ENCODE measurements at regions not wholly inside any gene's neighbourhood (a gene's known extent, or its start where the extent isn't known, plus 50 kb on each side); places are given as distances from the start of the nearest gene placed in this dataset.

GRCh38 chr5:92912283-92912682 is 668.7 kb downstream of the NR2F1-AS1 start:
- no peak for DNase-seq

DNA sequence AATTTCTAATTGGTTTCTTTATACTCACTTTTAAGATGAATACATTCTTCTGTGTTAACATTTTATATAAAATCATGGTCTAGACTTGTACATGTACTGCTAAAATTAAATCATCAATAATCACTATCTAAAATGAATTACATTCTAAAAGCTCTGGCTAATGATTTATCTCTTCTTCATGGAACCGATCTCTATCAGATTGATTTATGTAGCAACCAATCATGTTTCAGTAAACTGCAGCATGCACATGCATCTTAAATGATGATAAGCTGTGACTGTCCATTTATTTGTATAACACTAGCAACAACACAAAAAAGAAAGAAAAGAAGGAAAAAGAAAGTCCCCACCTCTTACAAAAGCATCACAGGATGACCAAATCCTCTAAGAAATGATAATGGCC is 669.2 kb downstream of the NR2F1-AS1 start:
- no peak for DNase-seq

GRCh38 chr5:92911293-92911692 is 669.7 kb downstream of the NR2F1-AS1 start:
- no peak for DNase-seq

GRCh38 chr5:92909602-92909962 is 671.4 kb downstream of the NR2F1-AS1 start:
- DNase-seq = peak; percentile 9

GRCh38 chr5:92908952-92909601 is 671.9 kb downstream of the NR2F1-AS1 start:
- DNase-seq = no peak

DNA sequence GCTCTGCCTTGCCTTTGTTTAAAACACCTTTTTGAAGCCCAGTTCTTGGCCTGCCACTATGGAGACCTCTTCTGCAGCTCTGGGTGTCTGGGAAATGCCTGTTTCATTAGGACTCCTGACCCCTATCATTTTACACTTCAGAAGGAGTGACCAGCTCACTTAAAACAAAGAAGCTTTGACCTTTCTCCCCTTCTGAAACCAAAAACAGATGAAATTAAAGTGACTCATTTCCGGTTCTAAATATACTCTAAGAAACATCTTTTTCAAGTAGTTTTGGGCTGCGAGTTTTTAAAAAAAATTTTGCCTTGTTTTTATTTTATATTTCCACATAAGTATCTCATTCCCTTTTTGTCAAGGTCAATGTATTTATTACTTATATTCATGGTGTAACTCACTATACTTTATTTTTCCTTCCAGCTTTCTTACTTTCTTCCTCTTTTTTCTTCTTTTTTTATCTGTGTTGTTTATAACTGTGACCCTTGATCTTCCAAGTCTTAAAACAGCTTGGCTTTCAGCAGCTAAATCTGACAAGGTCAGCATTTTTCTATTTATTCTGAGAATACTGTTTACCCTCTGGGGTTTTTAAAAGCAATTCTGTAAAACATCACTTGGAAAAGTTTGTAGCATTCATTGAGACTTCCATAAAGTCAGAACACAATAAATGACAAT is 672.9 kb downstream of the NR2F1-AS1 start:
- no peak for DNase-seq

DNA sequence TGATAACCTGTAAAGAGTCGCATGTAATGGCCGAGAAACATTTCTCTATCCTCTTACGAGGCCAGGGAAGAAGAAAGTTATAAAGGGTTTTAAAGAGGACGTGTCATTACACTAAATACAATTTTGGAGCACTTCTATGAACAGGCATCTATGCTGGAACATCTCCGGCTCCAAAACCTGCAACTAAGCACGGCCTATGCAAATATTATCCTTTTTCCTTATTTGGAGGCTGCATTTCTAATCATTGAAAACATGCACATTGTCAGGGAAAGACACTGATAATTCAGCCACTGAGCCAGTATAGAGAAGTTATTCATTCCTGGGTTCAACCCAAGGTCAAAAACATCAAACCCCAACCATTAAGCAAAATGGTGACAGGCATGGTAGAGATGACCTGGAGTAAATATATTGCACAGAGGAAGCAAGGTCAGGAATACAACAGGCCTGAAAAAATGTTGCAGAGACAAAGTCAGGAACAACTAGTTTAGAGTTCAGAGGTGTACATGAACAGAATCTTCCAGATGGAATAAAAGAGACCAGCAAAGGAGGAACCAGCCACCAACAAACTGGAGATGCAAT is 674.1 kb downstream of the NR2F1-AS1 start:
- DNase-seq = no peak

DNA sequence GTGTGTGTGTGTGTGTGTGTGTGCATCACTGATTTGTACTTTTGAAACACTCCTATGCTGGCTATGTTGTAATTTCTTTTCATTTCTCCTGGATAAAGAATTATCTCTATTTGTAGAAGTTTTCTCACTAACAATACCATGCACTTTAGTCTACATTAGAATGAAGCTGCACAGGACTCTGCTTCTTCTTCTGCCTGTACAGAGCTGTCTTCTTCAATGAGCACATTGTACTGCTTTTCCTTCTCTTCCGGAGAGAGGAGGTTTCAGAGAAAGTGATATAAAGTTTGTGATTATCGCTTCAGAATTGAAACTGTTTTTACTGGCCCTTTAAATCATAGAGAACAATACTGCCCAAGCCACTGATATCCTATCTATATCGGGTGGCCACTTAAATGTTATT is 677.0 kb downstream of the NR2F1-AS1 start:
- no peak for DNase-seq

DNA sequence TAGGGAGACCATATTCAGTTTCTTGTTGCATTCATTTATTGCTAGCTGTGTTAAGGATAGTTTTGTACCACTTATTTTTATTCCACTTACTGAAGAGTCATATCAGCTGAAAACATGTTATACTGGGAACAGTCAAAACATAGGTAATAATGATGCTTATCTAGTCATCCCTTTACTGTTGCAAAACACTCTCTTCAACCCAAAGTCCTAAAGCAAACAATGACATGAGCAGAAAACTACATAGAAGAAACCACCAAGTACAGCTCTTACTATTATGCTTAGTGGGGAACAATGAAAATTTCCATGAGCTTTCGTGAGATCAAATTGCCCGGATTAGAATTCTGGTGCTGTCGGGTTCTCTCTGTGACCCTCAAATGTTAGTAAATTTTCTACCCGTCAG is 681.4 kb downstream of the NR2F1-AS1 start:
- no peak for DNase-seq

GRCh38 chr5:92896722-92897121 is 684.3 kb downstream of the NR2F1-AS1 start:
- DNase-seq = no peak

GRCh38 chr5:92890841-92891244 is 690.2 kb downstream of the NR2F1-AS1 start:
- DNase-seq = no peak

GRCh38 chr5:92889140-92889539 is 691.9 kb downstream of the NR2F1-AS1 start:
- DNase-seq = no peak

- DNase-seq = no peak
Observed at GRCh38 chr5:92887254-92887653, 693.8 kb downstream of the NR2F1-AS1 start.

DNA sequence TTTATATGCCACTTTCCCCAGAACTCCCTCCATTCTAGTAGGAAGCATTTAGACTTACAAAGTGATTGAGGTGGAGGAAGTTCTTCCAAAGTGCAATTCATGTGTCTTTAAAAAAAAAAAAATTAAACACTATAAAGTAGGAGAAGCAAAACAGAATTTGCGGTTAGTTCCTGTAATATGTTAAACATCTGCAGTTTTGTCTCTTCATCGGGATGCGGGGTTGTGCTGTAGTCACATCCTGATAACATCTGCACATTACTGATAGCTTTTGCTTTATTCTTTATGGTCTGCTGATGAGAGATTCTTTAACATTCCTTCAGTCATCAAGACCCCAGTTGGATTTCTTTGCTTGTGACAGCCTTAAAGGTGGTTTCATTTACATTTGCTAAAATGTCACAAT is 694.3 kb downstream of the NR2F1-AS1 start:
- DNase-seq = no peak

- DNase-seq = no peak
Observed at GRCh38 chr5:92885950-92886349, 695.1 kb downstream of the NR2F1-AS1 start.

DNA sequence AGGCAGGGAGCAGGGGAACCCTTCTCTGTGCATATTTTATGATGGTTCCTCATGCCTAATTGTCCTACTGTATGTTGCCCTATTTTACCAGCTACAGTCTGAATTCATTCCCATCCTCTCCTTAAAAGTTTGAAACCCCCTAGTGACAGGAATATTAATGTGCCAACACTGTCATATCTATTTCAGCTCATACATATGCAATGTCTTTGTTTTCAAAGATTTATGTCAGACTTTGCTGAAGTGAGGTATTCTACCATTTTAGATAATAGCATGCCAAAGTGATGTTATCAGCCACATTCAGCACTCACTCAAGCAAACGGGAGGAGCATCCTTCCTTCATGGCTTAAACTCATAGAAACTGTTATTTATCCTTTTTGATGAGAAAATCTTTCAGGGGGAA is 696.5 kb downstream of the NR2F1-AS1 start:
- no peak for DNase-seq

- no peak for DNase-seq
Observed at GRCh38 chr5:92879806-92880543, 701.0 kb downstream of the NR2F1-AS1 start.

DNA sequence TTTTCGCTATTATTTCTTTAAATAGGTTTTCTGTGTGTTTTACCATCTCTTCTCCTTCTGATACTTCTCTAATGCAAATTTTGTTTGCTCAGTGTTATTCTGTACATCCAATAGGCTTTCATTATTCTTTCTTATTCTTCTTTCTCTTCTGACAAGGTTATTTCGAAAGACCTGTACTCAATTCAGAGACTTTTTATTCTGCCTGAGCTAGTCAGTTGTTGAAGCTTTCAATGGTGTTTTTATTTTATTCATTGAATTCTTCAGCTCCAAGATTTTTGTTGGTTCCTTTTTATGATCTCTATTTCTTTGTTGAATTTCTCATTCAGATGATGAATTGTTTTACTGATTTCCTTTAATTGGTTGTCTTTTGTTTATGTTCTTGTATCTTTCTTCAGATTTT is 706.2 kb downstream of the NR2F1-AS1 start:
- no peak for DNase-seq

GRCh38 chr5:92868442-92868841 is 712.6 kb downstream of the NR2F1-AS1 start:
- no peak for DNase-seq

DNA sequence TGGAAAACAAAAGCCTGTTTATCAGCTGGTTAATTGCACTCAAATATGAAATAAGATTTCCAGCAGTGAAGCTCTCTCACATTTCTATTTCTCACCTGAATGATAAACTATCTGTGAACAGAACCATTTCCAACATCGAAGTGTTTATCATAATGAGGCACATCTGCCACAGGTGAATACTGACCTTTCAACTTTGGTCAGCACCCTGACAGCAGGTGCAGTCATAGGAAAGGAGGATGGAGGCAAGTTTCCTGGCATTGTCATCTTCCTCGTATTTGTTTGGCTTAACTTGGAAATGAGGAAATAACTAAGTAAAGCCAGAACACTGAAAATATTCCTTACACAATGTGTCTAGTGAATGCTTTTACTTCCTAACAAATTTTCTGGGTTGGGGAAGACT is 716.4 kb downstream of the NR2F1-AS1 start:
- no peak for DNase-seq

DNA sequence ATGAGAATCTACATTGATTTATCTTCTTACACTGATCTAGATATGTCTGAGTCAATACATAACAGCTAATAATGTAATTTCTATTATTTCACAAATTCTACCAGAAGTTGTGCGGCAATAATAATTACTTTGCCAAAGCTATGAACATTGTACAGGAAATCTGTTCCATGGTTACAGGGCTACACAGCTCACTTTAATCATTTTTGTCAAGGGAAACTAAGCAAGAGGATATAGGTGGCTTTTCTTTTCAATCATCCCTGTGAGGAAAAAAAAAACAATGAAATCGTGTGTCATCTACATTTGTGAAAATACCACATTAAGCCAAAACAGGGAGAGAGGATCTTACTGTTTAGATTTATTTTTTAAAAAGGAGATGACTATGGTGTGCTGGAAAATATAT is 717.4 kb downstream of the NR2F1-AS1 start:
- DNase-seq = no peak

DNA sequence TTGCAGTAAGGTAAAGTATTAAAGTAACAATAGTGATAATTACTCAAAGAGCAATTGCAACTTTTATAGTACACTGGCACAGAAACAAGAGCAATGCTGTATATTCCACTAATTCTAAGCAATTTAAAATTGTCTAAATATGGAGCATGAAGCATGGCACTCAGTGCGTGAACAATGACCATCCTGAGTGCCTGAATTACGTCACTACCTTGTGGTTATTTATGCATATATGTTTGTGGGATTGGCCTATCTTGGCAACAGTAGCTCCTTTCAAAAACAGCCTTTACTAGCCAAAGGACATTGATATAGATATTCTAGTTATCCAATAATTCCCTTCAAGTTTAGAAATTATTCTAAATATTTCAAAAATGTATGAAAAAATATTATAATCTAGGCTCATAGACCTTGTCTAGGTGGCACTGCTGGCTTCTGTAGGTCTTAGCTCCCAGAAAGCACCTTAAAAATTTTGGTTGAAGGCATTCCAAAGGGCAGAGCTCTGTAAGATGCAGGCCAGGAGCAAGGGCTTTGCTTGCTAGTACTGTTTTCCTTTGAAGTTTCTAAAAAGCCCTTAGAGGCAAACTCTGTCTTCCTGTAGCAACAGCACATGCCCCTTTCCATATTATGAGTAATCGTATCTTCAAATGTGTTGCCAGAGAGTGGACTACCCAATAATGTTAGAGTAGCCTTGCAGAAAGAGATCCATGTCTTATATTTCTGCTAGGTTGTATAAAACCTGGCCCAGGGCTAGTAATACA is 719.3 kb downstream of the NR2F1-AS1 start:
- DNase-seq = no peak

- DNase-seq = no peak
Observed at GRCh38 chr5:92860061-92860460, 721.0 kb downstream of the NR2F1-AS1 start.
